ENCODE measurements at regions not wholly inside any gene's neighbourhood (a gene's known extent, or its start where the extent isn't known, plus 50 kb on each side); places are given as distances from the start of the nearest gene placed in this dataset.

DNA sequence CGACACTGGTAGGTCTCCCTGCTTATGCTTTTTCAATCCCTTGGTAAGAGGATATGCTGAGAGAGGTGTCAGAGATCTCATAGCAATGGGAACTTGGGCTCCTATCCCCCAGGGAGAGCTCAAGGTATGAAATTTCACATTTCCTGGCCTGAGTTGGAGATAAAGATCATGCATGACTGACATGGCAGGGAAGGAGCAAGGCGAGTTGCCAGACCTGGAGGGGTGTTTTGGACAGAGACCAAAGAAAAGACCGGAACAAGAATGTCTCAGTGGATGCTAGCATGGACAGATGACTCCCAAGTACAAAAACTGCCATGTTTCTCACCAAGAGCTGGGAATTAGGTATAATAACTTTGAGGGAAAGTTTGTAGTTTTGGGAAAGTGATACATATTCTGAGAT is 334.1 kb upstream of the B3GALT2 start:
- H3K27ac ChIP-seq (ENCODE audit: insufficient read depth, low read length, poor library complexity, severe bottlenecking): no peak overlapping the region
- H3K36me3 ChIP-seq (ENCODE audit: control insufficient read depth, insufficient read depth, low read length): no peaks in the 10 kb centered on the region
- H3K4me1 ChIP-seq (ENCODE audit: control insufficient read depth, insufficient read depth, low read length, poor library complexity, severe bottlenecking): peaks cover 4% of the 10 kb centered on the region
- H3K4me3 ChIP-seq (ENCODE audit: low read depth, low read length): no peak overlapping the region
- Mint-ChIP-seq H3K27me3 (no peaks in the 10 kb centered on the region), H3K4me1 (peaks cover 15 to 32% (median 26%) of the 10 kb centered on the region in 4 donors), H3K4me3 (no peak overlapping the region), H3K27ac (peak overlapping the region in 1 of 3 donors; percentile 26), H3K36me3 (no peaks in the 10 kb centered on the region), H3K9me3 (peaks cover 0 to 5% (median 0%) of the 10 kb centered on the region in 7 donors)
- no peaks in the 10 kb centered on the region for H3K27me3 ChIP-seq (ENCODE audit: control insufficient read depth, insufficient read depth, low read length)
- DNase-seq (no peak), ATAC-seq (ENCODE audit: low read depth in 2 of 2) (no peak)
- H3K9me3 ChIP-seq (ENCODE audit: control insufficient read depth in 2 of 2, low read length in 2 of 2): no peaks in the 10 kb centered on the region

DNA sequence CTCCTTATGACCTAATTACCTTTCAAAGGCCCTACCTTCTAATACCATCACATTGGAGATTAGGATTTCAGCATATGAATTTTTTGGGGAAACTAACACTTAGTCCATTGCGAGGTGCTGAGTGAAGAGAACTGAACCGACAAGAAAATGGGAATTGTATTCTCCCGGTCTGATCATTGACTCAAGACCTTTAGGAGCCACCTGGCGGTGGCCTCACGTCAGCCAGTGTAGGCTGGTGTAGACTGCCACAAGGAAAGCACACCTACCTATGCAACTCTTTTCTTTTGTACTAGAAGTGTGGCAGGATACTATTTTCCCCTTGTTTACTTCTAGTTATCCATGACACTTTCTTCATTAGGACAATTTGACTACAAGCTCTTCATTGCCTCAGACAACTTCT is 333.5 kb upstream of the B3GALT2 start:
- Histone ChIP-seq H3K27ac (ENCODE audit: insufficient read depth, low read length, poor library complexity, severe bottlenecking) (no peak overlapping the region), H3K27me3 (ENCODE audit: control insufficient read depth, insufficient read depth, low read length) (no peaks in the 10 kb centered on the region), H3K9me3 (ENCODE audit: control insufficient read depth in 2 of 2, low read length in 2 of 2) (no peaks in the 10 kb centered on the region), H3K4me1 (ENCODE audit: control insufficient read depth, insufficient read depth, low read length, poor library complexity, severe bottlenecking) (peaks cover 3% of the 10 kb centered on the region), H3K4me3 (ENCODE audit: low read depth, low read length) (no peak overlapping the region), H3K36me3 (ENCODE audit: control insufficient read depth, insufficient read depth, low read length) (no peaks in the 10 kb centered on the region)
- ATAC-seq (ENCODE audit: low read depth in 2 of 2) (no peak), DNase-seq (no peak)
- Mint-ChIP-seq H3K27me3 (no peaks in the 10 kb centered on the region), H3K36me3 (no peaks in the 10 kb centered on the region), H3K27ac (no peak overlapping the region), H3K9me3 (peaks cover 0 to 5% (median 0%) of the 10 kb centered on the region in 7 donors), H3K4me1 (peaks cover 13 to 30% (median 24%) of the 10 kb centered on the region in 4 donors), H3K4me3 (no peak overlapping the region)

DNA sequence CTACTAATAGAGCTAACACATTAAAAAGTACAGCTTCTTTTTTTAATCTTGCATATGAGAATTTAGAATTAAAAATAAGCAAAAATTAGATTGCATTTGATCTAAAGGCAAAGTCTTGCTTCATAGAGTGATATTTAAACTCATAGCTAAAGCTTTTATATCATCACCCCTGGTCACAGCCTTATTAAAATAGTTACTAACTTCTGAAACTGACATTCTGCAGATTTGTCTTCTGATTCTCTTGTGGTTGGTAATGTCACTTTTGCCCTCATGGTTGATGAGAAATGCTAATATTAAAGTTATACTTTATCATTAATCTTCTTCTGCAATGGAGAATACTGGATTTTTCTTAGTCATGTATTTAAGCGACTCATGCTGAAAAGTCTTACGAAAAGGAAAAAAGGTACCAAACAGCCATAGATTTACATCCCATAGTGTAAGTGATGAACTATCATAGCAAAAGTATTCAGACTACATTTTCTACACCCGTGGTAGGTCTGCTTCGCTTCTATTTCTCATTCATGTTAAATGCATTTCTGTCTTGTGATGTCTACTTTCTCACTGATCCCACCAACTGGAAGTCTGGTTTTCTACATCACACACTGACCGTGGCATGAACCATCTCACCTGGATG is 330.5 kb upstream of the B3GALT2 start:
- peak overlapping the region in 3 of 4 donors; percentile 2 to 19 (median 5) for H3K4me3 Mint-ChIP-seq
- H3K4me1 ChIP-seq (ENCODE audit: control insufficient read depth, insufficient read depth, low read length, poor library complexity, severe bottlenecking): peaks cover 3% of the 10 kb centered on the region
- no peak for ATAC-seq (ENCODE audit: low read depth in 2 of 2)

DNA sequence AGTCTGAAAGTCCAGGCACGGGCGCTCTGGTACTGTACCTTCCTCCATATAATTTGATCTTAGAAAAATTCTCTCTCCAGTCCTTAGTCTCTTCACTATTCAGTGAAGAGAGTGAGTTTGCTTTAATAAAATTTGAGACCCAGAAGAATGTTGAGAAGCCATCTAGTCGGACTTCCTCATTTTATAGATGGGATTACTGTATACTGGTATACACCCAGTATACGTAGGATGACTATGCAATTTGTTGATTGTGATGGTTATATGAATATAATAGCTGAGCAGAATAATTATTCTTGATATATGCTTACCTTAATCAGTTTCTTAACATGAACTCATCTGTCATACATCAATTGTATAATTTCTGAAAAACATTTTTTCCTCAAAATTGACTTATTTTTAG is 328.0 kb upstream of the B3GALT2 start:
- Mint-ChIP-seq H3K4me3 (no peak overlapping the region), H3K4me1 (peaks cover 17 to 37% (median 27%) of the 10 kb centered on the region in 4 donors), H3K36me3 (peaks cover 11% of the 10 kb centered on the region), H3K9me3 (peaks cover 3 to 11% (median 8%) of the 10 kb centered on the region in 7 donors), H3K27me3 (no peaks in the 10 kb centered on the region), H3K27ac (no peak overlapping the region)
- DNase-seq (no peak), ATAC-seq (ENCODE audit: low read depth in 2 of 2) (no peak)
- Histone ChIP-seq H3K27ac (ENCODE audit: insufficient read depth, low read length, poor library complexity, severe bottlenecking) (no peak overlapping the region), H3K36me3 (ENCODE audit: control insufficient read depth, insufficient read depth, low read length) (no peaks in the 10 kb centered on the region), H3K4me3 (ENCODE audit: low read depth, low read length) (no peak overlapping the region), H3K27me3 (ENCODE audit: control insufficient read depth, insufficient read depth, low read length) (no peaks in the 10 kb centered on the region), H3K4me1 (ENCODE audit: control insufficient read depth, insufficient read depth, low read length, poor library complexity, severe bottlenecking) (peaks cover 3% of the 10 kb centered on the region), H3K9me3 (ENCODE audit: control insufficient read depth in 2 of 2, low read length in 2 of 2) (no peaks in the 10 kb centered on the region)

More for the DNA sequence above, 330.5 kb upstream of the B3GALT2 start:
- H3K4me3 ChIP-seq (ENCODE audit: low read depth, low read length): peak overlapping the region; percentile 70
- no peaks in the 10 kb centered on the region for H3K27me3 Mint-ChIP-seq
- H3K9me3 Mint-ChIP-seq: peaks cover 0 to 7% (median 2%) of the 10 kb centered on the region in 7 donors
- H3K27me3 ChIP-seq (ENCODE audit: control insufficient read depth, insufficient read depth, low read length): no peaks in the 10 kb centered on the region
- H3K4me1 Mint-ChIP-seq: peaks cover 19 to 35% (median 25%) of the 10 kb centered on the region in 4 donors
- peaks cover 5% of the 10 kb centered on the region for H3K36me3 Mint-ChIP-seq
- no peaks in the 10 kb centered on the region for H3K36me3 ChIP-seq (ENCODE audit: control insufficient read depth, insufficient read depth, low read length)
- H3K27ac Mint-ChIP-seq: peak overlapping the region; percentile 68 to 93 (median 85)
- H3K9me3 ChIP-seq (ENCODE audit: control insufficient read depth in 2 of 2, low read length in 2 of 2): no peaks in the 10 kb centered on the region
- no peak for DNase-seq
- H3K27ac ChIP-seq (ENCODE audit: insufficient read depth, low read length, poor library complexity, severe bottlenecking): peak overlapping the region; percentile 1

DNA sequence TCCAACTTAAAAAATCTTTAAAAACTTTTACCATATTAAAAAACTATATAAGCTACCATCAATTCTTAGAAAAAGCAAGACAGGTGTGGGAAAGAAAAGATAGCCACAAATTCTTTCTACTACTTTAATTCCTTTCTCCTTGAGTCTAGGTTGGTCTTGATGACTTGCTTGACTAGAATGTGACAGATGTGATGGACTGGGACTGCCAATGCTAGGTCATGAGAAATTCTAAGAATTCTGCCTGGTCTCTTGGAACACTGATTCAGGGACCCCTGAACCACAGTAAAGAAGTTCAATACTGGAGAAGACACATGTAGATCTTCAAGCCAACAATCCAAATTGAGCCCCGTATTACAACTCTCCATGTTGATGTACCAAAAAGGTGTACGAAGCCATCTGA is 326.6 kb upstream of the B3GALT2 start:
- no peak overlapping the region for H3K4me3 Mint-ChIP-seq
- ATAC-seq (ENCODE audit: low read depth in 2 of 2): no peak

DNA sequence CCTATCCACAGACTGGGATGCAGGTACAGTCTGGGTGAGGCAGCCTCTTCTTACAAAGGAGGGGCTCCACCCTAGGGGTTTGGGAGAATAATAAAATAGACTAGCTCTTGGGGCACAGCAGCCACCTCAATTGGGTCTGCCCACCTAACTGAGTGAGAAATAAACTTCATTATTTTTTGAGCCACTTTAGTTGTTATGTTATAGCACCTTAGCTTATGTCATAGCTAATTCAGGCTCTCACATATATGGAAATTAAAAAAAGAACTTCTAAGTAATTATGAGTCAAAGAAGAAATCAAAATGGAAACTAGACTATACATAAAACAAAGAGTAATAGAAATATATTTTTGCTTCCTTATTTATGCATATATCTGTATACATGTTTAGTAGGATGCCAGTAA is 318.5 kb upstream of the B3GALT2 start:
- Mint-ChIP-seq H3K9me3 (peaks cover 0 to 10% (median 4%) of the 10 kb centered on the region in 7 donors), H3K27me3 (no peaks in the 10 kb centered on the region), H3K36me3 (no peaks in the 10 kb centered on the region), H3K27ac (peak overlapping the region in 1 of 3 donors; percentile 79), H3K4me1 (peaks cover 12 to 26% (median 20%) of the 10 kb centered on the region in 4 donors), H3K4me3 (peak overlapping the region in 1 of 4 donors; percentile 12)
- H3K27me3 ChIP-seq (ENCODE audit: control insufficient read depth, insufficient read depth, low read length): no peaks in the 10 kb centered on the region
- H3K36me3 ChIP-seq (ENCODE audit: control insufficient read depth, insufficient read depth, low read length): no peaks in the 10 kb centered on the region
- peaks cover 12% of the 10 kb centered on the region for H3K4me1 ChIP-seq (ENCODE audit: control insufficient read depth, insufficient read depth, low read length, poor library complexity, severe bottlenecking)
- H3K4me3 ChIP-seq (ENCODE audit: low read depth, low read length): no peak overlapping the region
- H3K9me3 ChIP-seq (ENCODE audit: control insufficient read depth in 2 of 2, low read length in 2 of 2): no peaks in the 10 kb centered on the region
- no peak for DNase-seq
- no peak for ATAC-seq (ENCODE audit: low read depth in 2 of 2)
- H3K27ac ChIP-seq (ENCODE audit: insufficient read depth, low read length, poor library complexity, severe bottlenecking): no peak overlapping the region

More for the DNA sequence above, 326.6 kb upstream of the B3GALT2 start:
- H3K9me3 ChIP-seq (ENCODE audit: control insufficient read depth in 2 of 2, low read length in 2 of 2): no peaks in the 10 kb centered on the region
- peaks cover 14 to 38% (median 24%) of the 10 kb centered on the region in 4 donors for H3K4me1 Mint-ChIP-seq
- no peak for DNase-seq
- H3K36me3 Mint-ChIP-seq: peaks cover 11% of the 10 kb centered on the region
- H3K27me3 ChIP-seq (ENCODE audit: control insufficient read depth, insufficient read depth, low read length): no peaks in the 10 kb centered on the region
- H3K27ac Mint-ChIP-seq: peak overlapping the region in 2 of 3 donors; percentile 50 to 56
- H3K27ac ChIP-seq (ENCODE audit: insufficient read depth, low read length, poor library complexity, severe bottlenecking): no peak overlapping the region
- no peaks in the 10 kb centered on the region for H3K27me3 Mint-ChIP-seq
- no peak overlapping the region for H3K4me3 ChIP-seq (ENCODE audit: low read depth, low read length)
- no peaks in the 10 kb centered on the region for H3K36me3 ChIP-seq (ENCODE audit: control insufficient read depth, insufficient read depth, low read length)
- peaks cover 3 to 11% (median 8%) of the 10 kb centered on the region in 7 donors for H3K9me3 Mint-ChIP-seq
- peaks cover 3% of the 10 kb centered on the region for H3K4me1 ChIP-seq (ENCODE audit: control insufficient read depth, insufficient read depth, low read length, poor library complexity, severe bottlenecking)

DNA sequence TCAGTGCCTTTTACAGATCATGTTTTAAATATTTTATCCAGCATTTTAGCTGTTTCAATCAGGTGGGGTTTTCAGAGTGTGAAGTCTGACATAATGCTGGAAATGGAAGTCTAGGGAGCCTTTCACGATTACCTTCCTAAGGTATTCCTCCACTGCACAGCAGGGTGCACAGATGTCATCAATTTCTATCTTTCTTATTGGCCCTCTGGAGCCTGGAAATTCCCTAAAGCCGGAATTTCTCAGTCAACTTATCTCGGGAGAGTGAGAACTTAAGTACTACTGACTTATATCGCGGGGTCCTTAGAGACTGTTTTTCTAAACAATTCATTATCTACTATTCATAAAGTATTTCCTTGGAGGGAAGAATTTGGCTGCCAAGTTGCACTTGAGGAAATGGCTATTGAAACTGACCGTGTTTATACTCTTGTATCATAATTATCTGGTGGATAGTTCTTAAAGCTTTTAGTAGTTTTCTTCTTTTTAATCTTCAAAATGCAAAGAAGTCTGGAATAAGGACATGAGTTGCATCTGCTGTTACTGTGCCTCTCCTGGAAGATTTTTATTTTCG is 311.8 kb upstream of the B3GALT2 start:
- DNase-seq (no peak), ATAC-seq (ENCODE audit: low read depth in 2 of 2) (no peak)
- no peak overlapping the region for H3K27ac ChIP-seq (ENCODE audit: insufficient read depth, low read length, poor library complexity, severe bottlenecking)
- Mint-ChIP-seq H3K27me3 (no peaks in the 10 kb centered on the region), H3K4me1 (peaks cover 10 to 35% (median 24%) of the 10 kb centered on the region in 4 donors), H3K4me3 (no peak overlapping the region), H3K36me3 (peaks cover 7% of the 10 kb centered on the region), H3K27ac (peak overlapping the region in 2 of 3 donors; percentile 45 to 78), H3K9me3 (peaks cover 0 to 3% (median 0%) of the 10 kb centered on the region in 7 donors)
- H3K4me3 ChIP-seq (ENCODE audit: low read depth, low read length): no peak overlapping the region
- H3K9me3 ChIP-seq (ENCODE audit: control insufficient read depth in 2 of 2, low read length in 2 of 2): no peaks in the 10 kb centered on the region
- no peaks in the 10 kb centered on the region for H3K36me3 ChIP-seq (ENCODE audit: control insufficient read depth, insufficient read depth, low read length)
- H3K4me1 ChIP-seq (ENCODE audit: control insufficient read depth, insufficient read depth, low read length, poor library complexity, severe bottlenecking): no peaks in the 10 kb centered on the region
- no peaks in the 10 kb centered on the region for H3K27me3 ChIP-seq (ENCODE audit: control insufficient read depth, insufficient read depth, low read length)

Data from CD4-positive, CD25-positive, alpha-beta regulatory T cell (primary cell).